Progenitor cell of endocrine pancreas (in vitro differentiated cells): ENCODE measurements at regions not wholly inside any gene's neighbourhood (a gene's known extent, or its start where the extent isn't known, plus 50 kb on each side); places are given as distances from the start of the nearest gene placed in this dataset.

Experiments used
- DNase-seq: peaks from one replicate; pipeline ENCODE4 v3.0.0; 2021; ENCODE audit warnings: low spot score; ENCODE audit not compliant: unreplicated experiment
- H3K27ac Mint-ChIP-seq: 2 replicates; pipeline ENCODE4 v1.8.0; 2021; ENCODE audit warnings: mild to moderate bottlenecking, moderate library complexity, mixed read lengths
- H3K27me3 Mint-ChIP-seq: 2 replicates; pipeline ENCODE4 v1.8.0; 2021; ENCODE audit warnings: mixed read lengths
- H3K36me3 Mint-ChIP-seq: 2 replicates; pipeline ENCODE4 v1.8.0; 2022; ENCODE audit warnings: mixed read lengths; ENCODE audit not compliant: insufficient read depth
- H3K4me1 Mint-ChIP-seq: 2 replicates; pipeline ENCODE4 v1.8.0; 2021; ENCODE audit warnings: low read depth, mixed read lengths
- H3K4me3 Mint-ChIP-seq: 2 replicates; pipeline ENCODE4 v1.8.0; 2021; ENCODE audit warnings: low read depth, mild to moderate bottlenecking, moderate library complexity, mixed read lengths
- H3K9me3 Mint-ChIP-seq: 2 replicates; pipeline ENCODE4 v1.8.0; 2021; ENCODE audit warnings: low read depth, mixed read lengths
- CTCF ChIP-seq: fragments of 200-600 bp; sonication (generic); IDR thresholded peaks from one replicate; pipeline ENCODE4 v1.5.0; 2021; ENCODE audit warnings: antibody characterized with exemption, mild to moderate bottlenecking; ENCODE audit not compliant: unreplicated experiment

GRCh38 chr2:16019617-16020351 is 79.4 kb downstream of the MYCN start:
- Mint-ChIP-seq H3K9me3 (no peaks in the 10 kb centered on the region), H3K4me3 (no peak overlapping the region), H3K27ac (no peak overlapping the region), H3K36me3 (no peaks in the 10 kb centered on the region), H3K27me3 (peaks cover 11% of the 10 kb centered on the region), H3K4me1 (peaks cover 4% of the 10 kb centered on the region)
- DNase-seq = no peak
- no peak for TF ChIP-seq CTCF

DNA sequence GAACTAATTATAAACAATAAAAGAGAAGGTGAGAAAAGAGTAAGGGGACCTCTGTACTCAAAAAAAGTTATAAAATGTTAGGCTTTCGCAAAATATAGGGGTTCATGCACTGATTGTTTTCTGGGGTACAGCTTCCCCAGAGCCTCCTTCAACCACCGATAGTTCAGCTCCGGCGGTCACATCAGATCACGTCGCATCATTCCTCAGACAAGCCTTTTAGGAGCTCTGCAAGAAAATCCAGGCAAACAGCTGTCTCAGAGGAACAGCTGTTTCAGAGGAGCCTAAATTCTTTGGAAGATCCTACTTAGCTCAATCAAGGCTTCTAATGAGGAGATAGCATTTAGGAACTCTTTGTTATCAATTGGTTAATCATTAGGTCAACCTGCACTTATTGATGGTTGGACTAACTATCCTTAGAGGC is 78.7 kb downstream of the MYCN start:
- DNase-seq = no peak
- TF ChIP-seq CTCF = no peak
- H3K36me3 Mint-ChIP-seq = no peaks in the 10 kb centered on the region
- H3K4me3 Mint-ChIP-seq = no peak overlapping the region
- peaks cover 17% of the 10 kb centered on the region for H3K27me3 Mint-ChIP-seq
- peaks cover 5% of the 10 kb centered on the region for H3K4me1 Mint-ChIP-seq
- no peak overlapping the region for H3K27ac Mint-ChIP-seq
- no peaks in the 10 kb centered on the region for H3K9me3 Mint-ChIP-seq

GRCh38 chr2:16018277-16019059 is 78.1 kb downstream of the MYCN start:
- H3K27ac Mint-ChIP-seq = no peak overlapping the region
- no peaks in the 10 kb centered on the region for H3K9me3 Mint-ChIP-seq
- no peak for DNase-seq
- TF ChIP-seq CTCF = no peak
- peaks cover 9% of the 10 kb centered on the region for H3K4me1 Mint-ChIP-seq
- no peak overlapping the region for H3K4me3 Mint-ChIP-seq
- no peaks in the 10 kb centered on the region for H3K36me3 Mint-ChIP-seq
- H3K27me3 Mint-ChIP-seq = peaks cover 22% of the 10 kb centered on the region

DNA sequence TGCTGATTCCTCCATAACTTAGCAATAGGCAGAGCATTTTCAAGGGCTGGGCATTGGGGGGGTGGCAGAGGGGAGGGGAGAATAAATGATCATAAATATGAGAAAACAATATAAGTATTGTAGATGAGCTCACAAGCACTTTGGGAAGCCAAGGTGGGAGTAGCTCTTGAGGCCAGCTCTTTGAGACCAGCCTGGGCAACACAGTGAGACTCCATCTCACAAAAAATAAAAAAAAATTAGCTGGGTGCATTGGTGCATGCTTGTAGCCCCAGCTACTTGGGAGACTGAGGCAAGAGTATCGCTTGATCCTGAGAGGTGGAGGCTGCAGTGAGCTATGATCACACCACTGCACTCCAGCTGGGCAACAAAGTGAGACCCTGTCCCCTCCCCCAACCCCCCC is 75.9 kb downstream of the MYCN start:
- Mint-ChIP-seq H3K4me3 (no peak overlapping the region), H3K27me3 (peaks cover 23% of the 10 kb centered on the region), H3K36me3 (no peaks in the 10 kb centered on the region), H3K9me3 (no peaks in the 10 kb centered on the region), H3K4me1 (peaks cover 22% of the 10 kb centered on the region), H3K27ac (no peak overlapping the region)
- no peak for TF ChIP-seq CTCF
- DNase-seq = no peak

- no peak overlapping the region for H3K27ac Mint-ChIP-seq
Measured at GRCh38 chr2:16015903-16016265, 75.5 kb downstream of the MYCN start.

More at GRCh38 chr2:16015903-16016265, 75.5 kb downstream of the MYCN start:
- no peak for DNase-seq
- no peak for TF ChIP-seq CTCF
- H3K27me3 Mint-ChIP-seq = peaks cover 23% of the 10 kb centered on the region
- no peaks in the 10 kb centered on the region for H3K9me3 Mint-ChIP-seq
- H3K4me3 Mint-ChIP-seq = no peak overlapping the region
- peaks cover 22% of the 10 kb centered on the region for H3K4me1 Mint-ChIP-seq
- H3K36me3 Mint-ChIP-seq = no peaks in the 10 kb centered on the region
